Esophagus muscularis mucosa (tissue), 3 donors: ENCODE measurements at regions not wholly inside any gene's neighbourhood (a gene's known extent, or its start where the extent isn't known, plus 50 kb on each side); places are given as distances from the start of the nearest gene placed in this dataset.

Experiments used
- POLR2AphosphoS5 ChIP-seq, 2 donors: sonication (generic); formaldehyde crosslinking; IDR thresholded peaks; one replicate each; pipeline ENCODE4 v1.6.1; 2017; ENCODE audit warnings: antibody characterized with exemption in 2 of 2
- TF ChIP-seq, protein P1 (sequence below), 3 experiments: fragments of 200-600 bp in 2 of 3; fragments of 450-650 bp in 1 of 3; sonication (generic) in 2 of 3; IDR thresholded peaks; one replicate each; pipeline ENCODE4 v1.5.1; 2017 to 2019; ENCODE audit warnings: antibody characterized with exemption in 3 of 3, mild to moderate bottlenecking in 2 of 3, moderate library complexity in 1 of 3

DNA sequence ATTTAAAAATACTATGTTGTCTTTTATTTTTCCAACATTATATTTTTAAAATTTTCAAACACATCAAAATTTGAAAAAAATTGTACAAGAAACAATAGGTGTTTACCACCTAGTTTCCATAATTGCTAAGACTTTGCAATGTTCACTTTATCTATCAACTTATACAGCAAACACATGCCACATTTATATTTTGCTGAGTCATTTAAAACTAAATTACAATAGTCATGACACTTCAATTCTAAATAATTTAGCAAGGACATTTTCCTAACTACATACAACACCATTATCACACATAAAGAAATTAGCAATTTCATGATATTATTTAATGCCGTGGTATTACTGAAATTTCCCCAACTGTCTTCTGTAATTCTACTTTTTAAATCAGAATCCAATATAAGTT, 600.4 kb upstream of the CPXCR1 start:
- TF ChIP-seq, protein P1, sequence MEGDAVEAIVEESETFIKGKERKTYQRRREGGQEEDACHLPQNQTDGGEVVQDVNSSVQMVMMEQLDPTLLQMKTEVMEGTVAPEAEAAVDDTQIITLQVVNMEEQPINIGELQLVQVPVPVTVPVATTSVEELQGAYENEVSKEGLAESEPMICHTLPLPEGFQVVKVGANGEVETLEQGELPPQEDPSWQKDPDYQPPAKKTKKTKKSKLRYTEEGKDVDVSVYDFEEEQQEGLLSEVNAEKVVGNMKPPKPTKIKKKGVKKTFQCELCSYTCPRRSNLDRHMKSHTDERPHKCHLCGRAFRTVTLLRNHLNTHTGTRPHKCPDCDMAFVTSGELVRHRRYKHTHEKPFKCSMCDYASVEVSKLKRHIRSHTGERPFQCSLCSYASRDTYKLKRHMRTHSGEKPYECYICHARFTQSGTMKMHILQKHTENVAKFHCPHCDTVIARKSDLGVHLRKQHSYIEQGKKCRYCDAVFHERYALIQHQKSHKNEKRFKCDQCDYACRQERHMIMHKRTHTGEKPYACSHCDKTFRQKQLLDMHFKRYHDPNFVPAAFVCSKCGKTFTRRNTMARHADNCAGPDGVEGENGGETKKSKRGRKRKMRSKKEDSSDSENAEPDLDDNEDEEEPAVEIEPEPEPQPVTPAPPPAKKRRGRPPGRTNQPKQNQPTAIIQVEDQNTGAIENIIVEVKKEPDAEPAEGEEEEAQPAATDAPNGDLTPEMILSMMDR (IDR thresholded peaks at IDR 0.05) = no peak
- TF ChIP-seq POLR2AphosphoS5 (IDR thresholded peaks at IDR 0.05) = no peak
